DOHH2 (cell line): ENCODE measurements at regions not wholly inside any gene's neighbourhood (a gene's known extent, or its start where the extent isn't known, plus 50 kb on each side); places are given as distances from the start of the nearest gene placed in this dataset.

Experiments used
- H3F3A ChIP-seq: fragments of 200-600 bp; sonication (generic), shearing (Covaris generic); 2 replicates; pipeline ENCODE4 v1.6.0; 2016; ENCODE audit warnings: antibody characterized with exemption, mild to moderate bottlenecking; ENCODE audit not compliant: control insufficient read depth, insufficient read depth
- H3K27ac ChIP-seq: fragments of 200-600 bp; sonication (generic); 2 replicates; pipeline ENCODE4 v1.5.1; 2014; ENCODE audit warnings: low read depth, mild to moderate bottlenecking, low read length, moderate library complexity
- H3K27me3 ChIP-seq: fragments of 200-600 bp; sonication (generic); 2 replicates; pipeline ENCODE4 v1.6.1; 2014; ENCODE audit warnings: mild to moderate bottlenecking, low read length, mixed read lengths; ENCODE audit not compliant: control insufficient read depth
- H3K36me3 ChIP-seq: fragments of 200-600 bp; sonication (generic); 2 replicates; pipeline ENCODE4 v1.6.1; 2014; ENCODE audit warnings: mild to moderate bottlenecking, low read length, moderate library complexity, mixed read lengths; ENCODE audit not compliant: control insufficient read depth
- H3K4me1 ChIP-seq: fragments of 200-600 bp; sonication (generic); 2 replicates; pipeline ENCODE4 v1.6.1; 2014; ENCODE audit warnings: mild to moderate bottlenecking, low read length, mixed read lengths; ENCODE audit not compliant: control insufficient read depth
- H3K4me2 ChIP-seq: fragments of 200-600 bp; sonication (generic); 2 replicates; pipeline ENCODE4 v1.6.0; 2014; ENCODE audit warnings: mild to moderate bottlenecking, low read length, moderate library complexity
- H3K4me3 ChIP-seq: fragments of 200-600 bp; sonication (generic); 2 replicates; pipeline ENCODE4 v1.5.1; 2014; ENCODE audit warnings: mild to moderate bottlenecking, low read length, mixed read lengths
- H3K79me2 ChIP-seq: fragments of 200-600 bp; sonication (generic); 2 replicates; pipeline ENCODE4 v1.6.1; 2014; ENCODE audit warnings: mild to moderate bottlenecking, low read length, mixed read lengths; ENCODE audit not compliant: control insufficient read depth
- H3K9me2 ChIP-seq: fragments of 200-600 bp; sonication (generic); replicated peaks from 2 replicates; pipeline ENCODE4 v1.6.1; 2014; ENCODE audit warnings: mild to moderate bottlenecking, low read length, mixed read lengths; ENCODE audit not compliant: control insufficient read depth
- H3K9me3 ChIP-seq: fragments of 200-600 bp; sonication (generic); 2 replicates; pipeline ENCODE4 v1.6.1; 2014; ENCODE audit warnings: antibody characterized with exemption, low read length, mixed read lengths; ENCODE audit not compliant: control insufficient read depth, insufficient read depth
- H4K20me1 ChIP-seq: fragments of 200-600 bp; sonication (generic); 2 replicates; pipeline ENCODE4 v1.6.0; 2014; ENCODE audit warnings: low read depth, mild to moderate bottlenecking, antibody characterized with exemption, low read length, moderate library complexity; ENCODE audit not compliant: control insufficient read depth, insufficient read depth
- EZH2phosphoT487 ChIP-seq: fragments of 200-600 bp; sonication (generic); IDR thresholded peaks from 2 replicates; pipeline ENCODE4 v1.6.1; 2017; ENCODE audit warnings: borderline replicate concordance, mild to moderate bottlenecking, antibody characterized with exemption, low read length, moderate library complexity, mixed read lengths
- TF ChIP-seq, protein P1 (sequence below): fragments of 200-600 bp; sonication (generic); IDR thresholded peaks from one replicate; pipeline ENCODE4 v1.5.1; 2014; ENCODE audit warnings: antibody characterized with exemption, mild to moderate bottlenecking, low read depth, low read length; ENCODE audit not compliant: poor library complexity, severe bottlenecking

GRCh38 chr2:238582159-238582558 lies 155.4 kb downstream of the ASB1 start:
- Histone ChIP-seq H3K36me3 (no peaks in the 10 kb centered on the region), H3K4me3 (no peak overlapping the region), H3K4me2 (no peak overlapping the region), H3K27ac (no peak overlapping the region), H3K79me2 (no peaks in the 10 kb centered on the region), H4K20me1 (no peaks in the 10 kb centered on the region), H3F3A (no peaks in the 10 kb centered on the region), H3K9me3 (no peaks in the 10 kb centered on the region), H3K9me2 (no peaks in the 10 kb centered on the region), H3K4me1 (no peaks in the 10 kb centered on the region), H3K27me3 (no peaks in the 10 kb centered on the region)
- no peak for TF ChIP-seq EZH2phosphoT487
- TF ChIP-seq, protein P1, sequence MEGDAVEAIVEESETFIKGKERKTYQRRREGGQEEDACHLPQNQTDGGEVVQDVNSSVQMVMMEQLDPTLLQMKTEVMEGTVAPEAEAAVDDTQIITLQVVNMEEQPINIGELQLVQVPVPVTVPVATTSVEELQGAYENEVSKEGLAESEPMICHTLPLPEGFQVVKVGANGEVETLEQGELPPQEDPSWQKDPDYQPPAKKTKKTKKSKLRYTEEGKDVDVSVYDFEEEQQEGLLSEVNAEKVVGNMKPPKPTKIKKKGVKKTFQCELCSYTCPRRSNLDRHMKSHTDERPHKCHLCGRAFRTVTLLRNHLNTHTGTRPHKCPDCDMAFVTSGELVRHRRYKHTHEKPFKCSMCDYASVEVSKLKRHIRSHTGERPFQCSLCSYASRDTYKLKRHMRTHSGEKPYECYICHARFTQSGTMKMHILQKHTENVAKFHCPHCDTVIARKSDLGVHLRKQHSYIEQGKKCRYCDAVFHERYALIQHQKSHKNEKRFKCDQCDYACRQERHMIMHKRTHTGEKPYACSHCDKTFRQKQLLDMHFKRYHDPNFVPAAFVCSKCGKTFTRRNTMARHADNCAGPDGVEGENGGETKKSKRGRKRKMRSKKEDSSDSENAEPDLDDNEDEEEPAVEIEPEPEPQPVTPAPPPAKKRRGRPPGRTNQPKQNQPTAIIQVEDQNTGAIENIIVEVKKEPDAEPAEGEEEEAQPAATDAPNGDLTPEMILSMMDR: no peak

GRCh38 chr2:238584617-238585016 lies 157.9 kb downstream of the ASB1 start:
- TF ChIP-seq EZH2phosphoT487: no peak
- TF ChIP-seq, protein P1: no peak
- no peaks in the 10 kb centered on the region for H3F3A ChIP-seq

DNA sequence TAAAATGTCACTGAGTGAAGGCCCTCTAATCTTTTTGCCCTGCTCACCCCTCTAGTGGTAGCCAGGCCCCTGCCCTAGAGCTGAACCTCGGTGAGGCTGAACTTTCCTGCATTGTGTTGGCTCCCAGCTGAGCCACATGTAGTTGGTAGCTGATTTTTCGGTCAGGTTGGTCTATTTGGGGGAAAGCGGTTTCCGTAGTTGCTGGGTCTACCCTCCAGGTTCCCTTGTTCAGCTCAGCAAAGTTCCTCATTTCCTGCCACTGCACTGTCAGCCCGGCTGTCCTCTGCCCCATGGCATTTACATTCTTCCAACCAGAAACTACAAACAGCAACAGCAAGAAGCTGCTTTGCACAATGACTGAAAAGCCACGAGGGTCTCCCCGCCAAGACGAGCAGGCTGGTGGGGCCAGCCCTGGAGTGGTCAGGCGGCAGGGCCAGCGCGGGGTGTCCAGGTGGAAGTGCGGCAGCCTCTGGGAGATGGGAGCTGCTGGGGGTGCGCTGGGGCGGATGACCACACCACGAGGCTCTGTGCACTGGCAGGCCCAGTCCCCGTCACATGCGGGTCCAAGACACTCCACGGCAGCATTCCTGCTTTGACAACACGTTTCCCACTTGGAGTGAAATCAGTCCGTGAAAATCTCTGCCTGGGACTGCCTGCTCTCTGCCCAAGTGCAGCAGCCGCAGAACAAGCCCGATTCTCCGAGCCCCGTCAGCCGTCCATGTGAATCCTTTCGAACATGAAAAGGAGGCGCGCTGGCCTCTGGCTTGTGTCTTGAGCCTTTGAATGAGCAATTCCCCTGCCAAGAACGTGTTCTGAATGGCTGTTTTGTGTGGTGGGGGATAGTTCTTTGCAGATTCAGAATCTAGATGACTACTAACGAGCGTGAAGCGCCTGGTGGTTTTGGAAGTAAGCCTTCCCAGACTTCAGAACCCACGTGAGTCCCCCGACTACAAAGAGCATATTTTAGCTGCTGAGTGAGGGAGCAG lies 159.4 kb downstream of the ASB1 start:
- no peak overlapping the region for H3K27ac ChIP-seq
- H3K4me3 ChIP-seq: no peak overlapping the region

More at GRCh38 chr2:238584617-238585016, 157.9 kb downstream of the ASB1 start:
- Histone ChIP-seq H4K20me1 (no peaks in the 10 kb centered on the region), H3K4me3 (no peak overlapping the region), H3K27me3 (no peaks in the 10 kb centered on the region), H3K27ac (no peak overlapping the region), H3K79me2 (no peaks in the 10 kb centered on the region), H3K4me1 (no peaks in the 10 kb centered on the region), H3K9me2 (no peaks in the 10 kb centered on the region), H3K4me2 (no peak overlapping the region), H3K36me3 (no peaks in the 10 kb centered on the region), H3K9me3 (no peaks in the 10 kb centered on the region)

More for the DNA sequence above, 159.4 kb downstream of the ASB1 start:
- Histone ChIP-seq H3K27me3 (no peaks in the 10 kb centered on the region), H3K79me2 (no peaks in the 10 kb centered on the region), H3K4me2 (no peak overlapping the region), H3K9me2 (no peaks in the 10 kb centered on the region), H3K9me3 (no peaks in the 10 kb centered on the region), H4K20me1 (no peaks in the 10 kb centered on the region), H3K4me1 (no peaks in the 10 kb centered on the region), H3F3A (no peaks in the 10 kb centered on the region), H3K36me3 (no peaks in the 10 kb centered on the region)
- TF ChIP-seq, protein P1: no peak
- TF ChIP-seq EZH2phosphoT487: no peak
